ENCODE measurements at regions not wholly inside any gene's neighbourhood (a gene's known extent, or its start where the extent isn't known, plus 50 kb on each side); places are given as distances from the start of the nearest gene placed in this dataset.

GRCh38 chr1:98426092-98426491, 235.4 kb upstream of the SNX7 start:
- DNase-seq (ENCODE audit: low read depth in 2 of 2), result no peak

- DNase-seq (ENCODE audit: low read depth in 2 of 2), result no peak
Observed at GRCh38 chr1:98422816-98423215, 238.7 kb upstream of the SNX7 start.

- DNase-seq (ENCODE audit: low read depth in 2 of 2), result no peak
Observed at GRCh38 chr1:98421085-98421435, 240.5 kb upstream of the SNX7 start.

GRCh38 chr1:98420376-98421084, 241.0 kb upstream of the SNX7 start:
- DNase-seq (ENCODE audit: low read depth in 2 of 2), result no peak

- DNase-seq (ENCODE audit: low read depth in 2 of 2), result no peak
Observed at GRCh38 chr1:98417820-98418219, 243.7 kb upstream of the SNX7 start.

- DNase-seq (ENCODE audit: low read depth in 2 of 2), result no peak
Observed at GRCh38 chr1:98410082-98410481, 251.4 kb upstream of the SNX7 start.

- DNase-seq (ENCODE audit: low read depth in 2 of 2), result no peak
Observed at GRCh38 chr1:98406352-98407088, 255.0 kb upstream of the SNX7 start.

- DNase-seq (ENCODE audit: low read depth in 2 of 2), result no peak
Observed at GRCh38 chr1:98405581-98406074, 255.9 kb upstream of the SNX7 start.

GRCh38 chr1:98404866-98405265, 256.7 kb upstream of the SNX7 start:
- no peak for DNase-seq (ENCODE audit: low read depth in 2 of 2)

- no peak for DNase-seq (ENCODE audit: low read depth in 2 of 2)
Observed at GRCh38 chr1:98403963-98404480, 257.5 kb upstream of the SNX7 start.

- no peak for DNase-seq (ENCODE audit: low read depth in 2 of 2)
Observed at GRCh38 chr1:98402860-98403259, 258.7 kb upstream of the SNX7 start.

GRCh38 chr1:98400446-98400845, 261.1 kb upstream of the SNX7 start:
- DNase-seq (ENCODE audit: low read depth in 2 of 2), result no peak

GRCh38 chr1:98399218-98399617, 262.3 kb upstream of the SNX7 start:
- no peak for DNase-seq (ENCODE audit: low read depth in 2 of 2)

GRCh38 chr1:98398649-98399048, 262.9 kb upstream of the SNX7 start:
- DNase-seq (ENCODE audit: low read depth in 2 of 2), result no peak

- DNase-seq (ENCODE audit: low read depth in 2 of 2), result no peak
Observed at GRCh38 chr1:98398092-98398491, 263.4 kb upstream of the SNX7 start.

GRCh38 chr1:98393719-98394118, 267.8 kb upstream of the SNX7 start:
- no peak for DNase-seq (ENCODE audit: low read depth in 2 of 2)

- no peak for DNase-seq (ENCODE audit: low read depth in 2 of 2)
Observed at GRCh38 chr1:98391175-98391574, 270.3 kb upstream of the SNX7 start.

- DNase-seq (ENCODE audit: low read depth in 2 of 2), result no peak
Observed at GRCh38 chr1:98389809-98390208, 271.7 kb upstream of the SNX7 start.

GRCh38 chr1:98388441-98388840, 273.1 kb upstream of the SNX7 start:
- DNase-seq (ENCODE audit: low read depth in 2 of 2), result no peak

GRCh38 chr1:98387701-98388100, 273.8 kb upstream of the SNX7 start:
- DNase-seq (ENCODE audit: low read depth in 2 of 2), result no peak

- no peak for DNase-seq (ENCODE audit: low read depth in 2 of 2)
Observed at GRCh38 chr1:98386675-98387440, 274.7 kb upstream of the SNX7 start.

GRCh38 chr1:98385652-98386051, 275.9 kb upstream of the SNX7 start:
- no peak for DNase-seq (ENCODE audit: low read depth in 2 of 2)
